ENCODE measurements at regions not wholly inside any gene's neighbourhood (a gene's known extent, or its start where the extent isn't known, plus 50 kb on each side); places are given as distances from the start of the nearest gene placed in this dataset.

DNA sequence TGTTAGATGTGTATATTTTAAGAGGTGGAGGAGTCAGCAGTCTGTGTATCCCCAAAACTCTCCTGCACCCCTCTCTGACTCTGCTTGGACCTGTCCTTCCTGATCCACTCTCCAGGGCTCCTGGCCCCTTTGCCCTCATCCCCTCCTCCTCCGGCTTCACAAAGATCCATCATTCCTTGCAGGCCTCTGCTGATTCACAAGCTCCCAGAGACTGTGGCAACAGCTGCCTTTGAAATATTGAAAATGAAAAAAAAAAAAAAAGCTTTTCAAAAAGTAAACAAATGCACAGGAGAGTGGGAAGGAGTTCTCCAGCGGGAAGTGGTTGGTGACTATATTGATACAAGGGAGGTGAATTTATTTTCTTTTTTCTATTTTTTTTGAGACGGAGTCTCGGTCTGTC lies 330.2 kb upstream of the SULF2 start:
- DNase-seq (ENCODE audit: extremely low spot score) = no peak
- TF ChIP-seq, protein P1, sequence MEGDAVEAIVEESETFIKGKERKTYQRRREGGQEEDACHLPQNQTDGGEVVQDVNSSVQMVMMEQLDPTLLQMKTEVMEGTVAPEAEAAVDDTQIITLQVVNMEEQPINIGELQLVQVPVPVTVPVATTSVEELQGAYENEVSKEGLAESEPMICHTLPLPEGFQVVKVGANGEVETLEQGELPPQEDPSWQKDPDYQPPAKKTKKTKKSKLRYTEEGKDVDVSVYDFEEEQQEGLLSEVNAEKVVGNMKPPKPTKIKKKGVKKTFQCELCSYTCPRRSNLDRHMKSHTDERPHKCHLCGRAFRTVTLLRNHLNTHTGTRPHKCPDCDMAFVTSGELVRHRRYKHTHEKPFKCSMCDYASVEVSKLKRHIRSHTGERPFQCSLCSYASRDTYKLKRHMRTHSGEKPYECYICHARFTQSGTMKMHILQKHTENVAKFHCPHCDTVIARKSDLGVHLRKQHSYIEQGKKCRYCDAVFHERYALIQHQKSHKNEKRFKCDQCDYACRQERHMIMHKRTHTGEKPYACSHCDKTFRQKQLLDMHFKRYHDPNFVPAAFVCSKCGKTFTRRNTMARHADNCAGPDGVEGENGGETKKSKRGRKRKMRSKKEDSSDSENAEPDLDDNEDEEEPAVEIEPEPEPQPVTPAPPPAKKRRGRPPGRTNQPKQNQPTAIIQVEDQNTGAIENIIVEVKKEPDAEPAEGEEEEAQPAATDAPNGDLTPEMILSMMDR (IDR thresholded peaks at IDR 0.05) = no peak
- TF ChIP-seq POLR2AphosphoS5 (IDR thresholded peaks at IDR 0.05) (no peak), POLR2A (IDR thresholded peaks at IDR 0.05; ENCODE audit: low read depth) (no peak), EP300 (IDR thresholded peaks at IDR 0.05) (no peak)
- Histone ChIP-seq H3K36me3 (no peaks in the 10 kb centered on the region), H3K4me1 (no peaks in the 10 kb centered on the region), H3K27ac (replicated peaks in 1 of 4) (no peak overlapping the region), H3K4me3 (no peak overlapping the region), H3K9me3 (no peaks in the 10 kb centered on the region), H3K27me3 (no peaks in the 10 kb centered on the region)
- intact Hi-C loops (cut with DNase I) = no loop called here
- WGBS = 88% methylated on average over 4 of the region's 4 CpGs

DNA sequence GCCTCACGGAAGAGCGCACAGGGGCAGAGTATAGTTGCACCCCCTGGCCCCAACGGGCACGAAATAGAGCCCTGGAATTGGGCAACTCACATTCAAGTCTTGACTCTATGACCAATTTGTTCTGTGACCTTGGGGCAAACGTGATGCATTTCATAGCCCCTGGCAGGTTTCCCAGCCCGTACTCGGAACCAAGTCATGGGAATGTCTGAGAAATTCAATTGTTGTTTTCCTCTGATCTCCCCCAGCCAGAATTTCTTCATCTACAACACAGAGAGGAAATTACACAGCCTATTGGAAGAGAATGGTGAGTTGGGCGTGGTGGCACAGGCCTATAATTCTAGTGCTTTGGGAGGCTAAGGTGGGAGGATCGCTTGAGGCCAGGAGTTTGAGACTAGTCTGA lies 322.3 kb upstream of the SULF2 start:
- intact Hi-C loops (cut with DNase I) = no loop called here
- WGBS = 82% methylated on average over 9 of the region's 9 CpGs

DNA sequence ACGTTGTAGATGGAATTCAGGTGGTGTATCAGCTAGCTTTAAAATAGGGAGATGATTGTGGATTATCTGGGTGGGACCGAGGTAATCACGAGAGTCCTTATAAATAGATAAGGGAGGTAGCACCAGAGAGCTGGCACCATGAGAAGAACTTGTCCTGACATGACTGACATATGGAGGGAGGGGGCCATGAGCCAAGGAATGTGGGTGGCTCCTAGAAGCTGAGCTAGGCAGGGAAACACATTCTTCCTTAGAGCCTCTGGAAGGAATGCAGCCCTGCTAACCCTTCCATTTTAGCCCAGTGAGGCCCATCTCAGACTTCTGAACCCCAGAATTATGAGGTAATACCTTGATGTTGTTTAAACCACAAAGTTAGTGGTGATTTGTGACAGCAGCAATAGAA lies 321.1 kb upstream of the SULF2 start:
- TF ChIP-seq EP300 (IDR thresholded peaks at IDR 0.05) (no peak), POLR2A (IDR thresholded peaks at IDR 0.05; ENCODE audit: low read depth) (no peak), POLR2AphosphoS5 (IDR thresholded peaks at IDR 0.05) (no peak)
- TF ChIP-seq, protein P1 (IDR thresholded peaks at IDR 0.05) = no peak
- Histone ChIP-seq H3K9me3 (peaks cover 0 to 10% (median 0%) of the 10 kb centered on the region in 4 donors), H3K27ac (replicated peaks in 1 of 4) (no peak overlapping the region), H3K4me3 (no peak overlapping the region), H3K27me3 (no peaks in the 10 kb centered on the region), H3K36me3 (no peaks in the 10 kb centered on the region), H3K4me1 (peaks cover 0 to 3% (median 1%) of the 10 kb centered on the region in 4 donors)
- no peak for DNase-seq (ENCODE audit: extremely low spot score)
- WGBS = 92% methylated on average over 3 of the region's 3 CpGs
- intact Hi-C loops (cut with DNase I) = no loop called here

More for the DNA sequence above, 322.3 kb upstream of the SULF2 start:
- H3K27ac ChIP-seq (replicated peaks in 1 of 4) = no peak overlapping the region
- DNase-seq (ENCODE audit: extremely low spot score) = no peak
- H3K4me1 ChIP-seq = peaks cover 0 to 3% (median 1%) of the 10 kb centered on the region in 4 donors
- H3K4me3 ChIP-seq = no peak overlapping the region
- TF ChIP-seq POLR2AphosphoS5 (IDR thresholded peaks at IDR 0.05) = no peak
- TF ChIP-seq POLR2A (IDR thresholded peaks at IDR 0.05; ENCODE audit: low read depth) = no peak
- no peak for TF ChIP-seq EP300 (IDR thresholded peaks at IDR 0.05)
- TF ChIP-seq, protein P1 (IDR thresholded peaks at IDR 0.05) = no peak
- H3K27me3 ChIP-seq = no peaks in the 10 kb centered on the region
- H3K36me3 ChIP-seq = no peaks in the 10 kb centered on the region
- peaks cover 0 to 10% (median 0%) of the 10 kb centered on the region in 4 donors for H3K9me3 ChIP-seq

DNA sequence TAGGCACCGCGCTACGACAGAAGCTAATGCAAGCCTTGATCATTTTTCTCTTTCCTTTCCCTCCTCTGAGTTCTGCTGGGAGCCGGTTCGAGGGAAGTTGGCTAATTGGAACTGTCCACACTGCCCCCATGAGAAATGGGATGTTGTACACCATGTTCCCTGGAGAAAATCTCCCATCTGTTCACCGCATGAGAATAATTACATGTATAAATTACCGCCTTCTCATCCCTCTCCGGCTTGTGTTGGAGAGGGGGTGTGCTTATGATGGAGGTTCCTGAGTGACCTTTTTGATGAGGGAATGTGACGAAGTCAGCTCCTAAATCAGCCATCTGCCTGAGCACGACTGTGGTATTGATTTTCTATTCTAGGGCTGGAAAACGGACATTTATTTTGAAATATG lies 320.2 kb upstream of the SULF2 start:
- Histone ChIP-seq H3K9me3 (peaks cover 0 to 10% (median 0%) of the 10 kb centered on the region in 4 donors), H3K36me3 (no peaks in the 10 kb centered on the region), H3K4me1 (peaks cover 0 to 3% (median 1%) of the 10 kb centered on the region in 4 donors), H3K4me3 (no peak overlapping the region), H3K27me3 (no peaks in the 10 kb centered on the region), H3K27ac (replicated peaks in 1 of 4) (no peak overlapping the region)
- TF ChIP-seq EP300 (IDR thresholded peaks at IDR 0.05) = no peak
- TF ChIP-seq POLR2A (IDR thresholded peaks at IDR 0.05; ENCODE audit: low read depth) = no peak
- TF ChIP-seq, protein P1 (IDR thresholded peaks at IDR 0.05) = no peak
- TF ChIP-seq POLR2AphosphoS5 (IDR thresholded peaks at IDR 0.05) = no peak
- DNase-seq (ENCODE audit: extremely low spot score) = no peak
- 86% methylated on average over 11 of the region's 11 CpGs for WGBS
- intact Hi-C loops (cut with DNase I) = no loop called here
